HepG2 (cell line): ENCODE measurements at regions not wholly inside any gene's neighbourhood (a gene's known extent, or its start where the extent isn't known, plus 50 kb on each side); places are given as distances from the start of the nearest gene placed in this dataset.

ENCODE experiments used
- HMGA1 ChIP-seq: sonication (generic); formaldehyde crosslinking; conservative IDR thresholded peaks from 2 replicates; pipeline ENCODE4 v1.4.0; 2020; ENCODE audit warnings: missing genetic modification reagents
- HNRNPK ChIP-seq: fragments of 200-400 bp; formaldehyde crosslinking; IDR thresholded peaks from 2 replicates; pipeline ENCODE4 v1.6.1; 2018; ENCODE audit warnings: low read length, low read depth, moderate library complexity, mild to moderate bottlenecking; ENCODE audit not compliant: poor library complexity, severe bottlenecking
- MAFK ChIP-seq, 2 experiments: IDR thresholded peaks in 1 of 2; conservative IDR thresholded peaks in 1 of 2; 2 replicates each; pipeline ENCODE4 v1.6.1; 2011; ENCODE audit warnings: improper control_type of control experiment in 2 of 2, low read length in 2 of 2
- NCOR1 ChIP-seq: fragments of 200-600 bp; sonication (generic); IDR thresholded peaks from 2 replicates; pipeline ENCODE4 v1.7.0; 2017; ENCODE audit warnings: antibody characterized with exemption, low read length, borderline replicate concordance
- NFIC ChIP-seq: IDR thresholded peaks from 2 replicates; pipeline ENCODE4 v1.6.1; 2012; ENCODE audit warnings: mild to moderate bottlenecking, low read length, inconsistent platforms
- RBM39 ChIP-seq: fragments of 200-400 bp; formaldehyde crosslinking; IDR thresholded peaks from one replicate; pipeline ENCODE4 v1.6.1; 2018; ENCODE audit warnings: antibody characterized with exemption, mild to moderate bottlenecking, low read depth, low read length; ENCODE audit not compliant: poor library complexity, severe bottlenecking
- RFXAP ChIP-seq: sonication (generic); formaldehyde crosslinking; IDR thresholded peaks from 2 replicates; pipeline ENCODE4 v1.4.0; 2020; ENCODE audit warnings: missing genetic modification reagents, borderline replicate concordance
- SAFB2 ChIP-seq: sonication (generic); formaldehyde crosslinking; IDR thresholded peaks from 2 replicates; pipeline ENCODE4 v1.5.1; 2020; ENCODE audit warnings: missing genetic modification reagents, low read depth, mild to moderate bottlenecking, borderline replicate concordance
- SUZ12 ChIP-seq: fragments of 150-350 bp; IDR thresholded peaks from 2 replicates; pipeline ENCODE4 v1.6.1; 2014; ENCODE audit warnings: low read depth, low read length
- ZFP82 ChIP-seq: sonication (generic); formaldehyde crosslinking; IDR thresholded peaks from 2 replicates; pipeline ENCODE4 v1.5.1; 2020; ENCODE audit warnings: mild to moderate bottlenecking, missing genetic modification reagents, borderline replicate concordance
- ZFX ChIP-seq: sonication (generic); formaldehyde crosslinking; IDR thresholded peaks from 2 replicates; pipeline ENCODE4 v1.4.0; 2020; ENCODE audit warnings: mild to moderate bottlenecking, low read depth, missing genetic modification reagents, moderate library complexity
- ZNF138 ChIP-seq: sonication (generic); formaldehyde crosslinking; IDR thresholded peaks from 2 replicates; pipeline ENCODE4 v1.5.0; 2020; ENCODE audit warnings: mild to moderate bottlenecking, low read depth, missing genetic modification reagents
- ZNF17 ChIP-seq: sonication (generic); formaldehyde crosslinking; IDR thresholded peaks from 2 replicates; pipeline ENCODE4 v1.5.0; 2020; ENCODE audit warnings: mild to moderate bottlenecking, missing genetic modification reagents
- ZNF264 ChIP-seq: sonication (generic); formaldehyde crosslinking; IDR thresholded peaks from 2 replicates; pipeline ENCODE4 v1.4.0; 2020; ENCODE audit warnings: missing genetic modification reagents
- ZNF652 ChIP-seq: IDR thresholded peaks from 2 replicates; pipeline ENCODE4 v1.6.1; 2016; ENCODE audit warnings: low read depth, borderline replicate concordance
- TF ChIP-seq, protein P1 (sequence below): sonication (generic); formaldehyde crosslinking; IDR thresholded peaks from 2 replicates; pipeline ENCODE4 v1.9.0; 2022; ENCODE audit warnings: missing genetic modification reagents, mild to moderate bottlenecking, borderline replicate concordance
- TF ChIP-seq, protein P2 (sequence below): sonication (generic); formaldehyde crosslinking; IDR thresholded peaks from 2 replicates; pipeline ENCODE4 v1.8.1; 2023; ENCODE audit warnings: mild to moderate bottlenecking, moderate library complexity, missing genetic modification reagents
- TF ChIP-seq, protein P3 (sequence below): IDR thresholded peaks from 2 replicates; pipeline ENCODE4 v1.6.1; 2016
- TF ChIP-seq, protein P4 (sequence below): sonication (generic); formaldehyde crosslinking; conservative IDR thresholded peaks from 2 replicates; pipeline ENCODE4 v1.4.0; 2020; ENCODE audit warnings: missing genetic modification reagents
- TF ChIP-seq, protein P5 (sequence below): sonication (generic); formaldehyde crosslinking; IDR thresholded peaks from 2 replicates; pipeline ENCODE4 v1.4.0; 2020; ENCODE audit warnings: missing genetic modification reagents

DNA sequence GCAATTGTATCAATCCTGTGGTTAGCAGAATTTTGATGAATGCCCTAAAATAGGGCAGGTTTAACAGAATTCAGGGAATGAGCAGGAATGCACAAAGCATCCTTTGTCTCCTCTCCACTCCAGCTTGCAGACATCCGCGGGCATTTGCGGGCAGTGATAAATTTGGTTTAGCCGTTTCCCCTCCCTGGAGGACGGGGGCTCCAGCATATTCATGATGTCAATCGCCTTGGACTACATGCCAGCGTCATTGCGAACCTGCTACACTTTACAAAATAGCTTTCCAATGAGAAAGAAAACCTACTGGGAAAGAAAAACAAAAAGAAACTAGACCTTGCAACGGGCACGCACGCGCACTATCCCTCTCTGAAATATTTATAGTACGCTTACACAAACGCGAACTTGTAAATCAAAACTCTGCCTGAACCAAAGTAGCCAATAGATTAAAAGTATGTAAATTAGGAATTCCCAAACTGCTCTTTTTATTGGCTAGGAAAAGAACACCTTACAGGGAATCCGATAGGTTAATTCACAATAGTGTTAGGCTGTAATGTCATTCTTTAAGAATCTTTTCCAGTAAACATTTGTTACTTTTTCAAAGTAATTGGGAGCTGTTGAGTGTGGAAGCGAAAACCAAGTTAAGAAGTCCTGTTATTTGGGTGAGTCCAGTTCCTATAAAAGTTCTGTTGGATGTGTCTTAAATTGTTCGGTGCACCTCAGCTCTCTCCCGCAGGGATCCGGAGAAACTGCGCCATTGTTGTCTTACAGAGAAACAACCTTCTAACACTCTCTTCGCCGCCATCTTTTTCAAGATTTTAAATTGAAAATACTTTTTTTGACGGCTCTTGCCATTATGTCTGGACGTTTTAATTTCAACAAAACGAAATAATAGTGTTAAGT lies 136.7 kb downstream of the HFE start (continued):
- TF ChIP-seq, protein P1, sequence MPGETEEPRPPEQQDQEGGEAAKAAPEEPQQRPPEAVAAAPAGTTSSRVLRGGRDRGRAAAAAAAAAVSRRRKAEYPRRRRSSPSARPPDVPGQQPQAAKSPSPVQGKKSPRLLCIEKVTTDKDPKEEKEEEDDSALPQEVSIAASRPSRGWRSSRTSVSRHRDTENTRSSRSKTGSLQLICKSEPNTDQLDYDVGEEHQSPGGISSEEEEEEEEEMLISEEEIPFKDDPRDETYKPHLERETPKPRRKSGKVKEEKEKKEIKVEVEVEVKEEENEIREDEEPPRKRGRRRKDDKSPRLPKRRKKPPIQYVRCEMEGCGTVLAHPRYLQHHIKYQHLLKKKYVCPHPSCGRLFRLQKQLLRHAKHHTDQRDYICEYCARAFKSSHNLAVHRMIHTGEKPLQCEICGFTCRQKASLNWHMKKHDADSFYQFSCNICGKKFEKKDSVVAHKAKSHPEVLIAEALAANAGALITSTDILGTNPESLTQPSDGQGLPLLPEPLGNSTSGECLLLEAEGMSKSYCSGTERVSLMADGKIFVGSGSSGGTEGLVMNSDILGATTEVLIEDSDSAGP (CRISPR knock-in tag) = 0 out of 2 replicates have a peak, but pooled peaks have one; percentile 3
- no peak for TF ChIP-seq SUZ12
- TF ChIP-seq SAFB2 (CRISPR knock-in tag) = no peak
- TF ChIP-seq MAFK (conservative IDR thresholded peaks at IDR 0.05 in 1 of 2, IDR thresholded peaks at IDR 0.05 in 1 of 2; ENCODE audit: low read length in 2 of 2) = peak in 1 of 2 experiments; percentile 36; a peak in 2 of 4 replicates
- no peak for TF ChIP-seq RFXAP (CRISPR knock-in tag)
- no peak; the same call in 1 of the 2 replicates for TF ChIP-seq ZFX
- TF ChIP-seq NCOR1 = peak; percentile 50; the same call in 1 of the 2 replicates
- no peak for TF ChIP-seq ZFP82
- TF ChIP-seq, protein P2, sequence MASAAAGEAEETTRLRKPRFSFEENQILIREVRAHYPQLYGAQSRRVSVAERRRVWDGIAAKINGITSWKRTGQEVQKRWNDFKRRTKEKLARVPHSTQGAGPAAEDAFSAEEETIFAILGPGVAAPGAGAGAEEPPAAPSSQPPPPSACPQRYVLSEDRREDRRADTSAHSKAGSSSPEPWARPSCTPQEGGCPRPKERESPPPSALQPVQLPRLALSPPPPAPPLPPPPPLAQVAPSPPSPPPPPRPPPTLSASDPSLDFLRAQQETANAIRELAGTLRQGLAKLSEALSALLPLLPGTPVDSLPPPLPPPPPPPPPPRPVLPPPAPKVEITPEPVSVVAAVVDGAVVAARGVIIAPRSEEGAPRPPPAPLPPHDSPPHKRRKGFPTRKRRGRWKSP = peak; percentile 59; the same call in 1 of the 2 replicates
- TF ChIP-seq, protein P3, sequence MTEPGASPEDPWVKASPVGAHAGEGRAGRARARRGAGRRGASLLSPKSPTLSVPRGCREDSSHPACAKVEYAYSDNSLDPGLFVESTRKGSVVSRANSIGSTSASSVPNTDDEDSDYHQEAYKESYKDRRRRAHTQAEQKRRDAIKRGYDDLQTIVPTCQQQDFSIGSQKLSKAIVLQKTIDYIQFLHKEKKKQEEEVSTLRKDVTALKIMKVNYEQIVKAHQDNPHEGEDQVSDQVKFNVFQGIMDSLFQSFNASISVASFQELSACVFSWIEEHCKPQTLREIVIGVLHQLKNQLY (CRISPR knock-in tag) = no peak
- TF ChIP-seq, protein P4, sequence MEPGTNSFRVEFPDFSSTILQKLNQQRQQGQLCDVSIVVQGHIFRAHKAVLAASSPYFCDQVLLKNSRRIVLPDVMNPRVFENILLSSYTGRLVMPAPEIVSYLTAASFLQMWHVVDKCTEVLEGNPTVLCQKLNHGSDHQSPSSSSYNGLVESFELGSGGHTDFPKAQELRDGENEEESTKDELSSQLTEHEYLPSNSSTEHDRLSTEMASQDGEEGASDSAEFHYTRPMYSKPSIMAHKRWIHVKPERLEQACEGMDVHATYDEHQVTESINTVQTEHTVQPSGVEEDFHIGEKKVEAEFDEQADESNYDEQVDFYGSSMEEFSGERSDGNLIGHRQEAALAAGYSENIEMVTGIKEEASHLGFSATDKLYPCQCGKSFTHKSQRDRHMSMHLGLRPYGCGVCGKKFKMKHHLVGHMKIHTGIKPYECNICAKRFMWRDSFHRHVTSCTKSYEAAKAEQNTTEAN (CRISPR knock-in tag) = 0 out of 2 replicates have a peak, but pooled peaks have one; percentile 28
- TF ChIP-seq ZNF264 (CRISPR knock-in tag) = 0 out of 2 replicates have a peak, but pooled peaks have one; percentile 13
- TF ChIP-seq, protein P5, sequence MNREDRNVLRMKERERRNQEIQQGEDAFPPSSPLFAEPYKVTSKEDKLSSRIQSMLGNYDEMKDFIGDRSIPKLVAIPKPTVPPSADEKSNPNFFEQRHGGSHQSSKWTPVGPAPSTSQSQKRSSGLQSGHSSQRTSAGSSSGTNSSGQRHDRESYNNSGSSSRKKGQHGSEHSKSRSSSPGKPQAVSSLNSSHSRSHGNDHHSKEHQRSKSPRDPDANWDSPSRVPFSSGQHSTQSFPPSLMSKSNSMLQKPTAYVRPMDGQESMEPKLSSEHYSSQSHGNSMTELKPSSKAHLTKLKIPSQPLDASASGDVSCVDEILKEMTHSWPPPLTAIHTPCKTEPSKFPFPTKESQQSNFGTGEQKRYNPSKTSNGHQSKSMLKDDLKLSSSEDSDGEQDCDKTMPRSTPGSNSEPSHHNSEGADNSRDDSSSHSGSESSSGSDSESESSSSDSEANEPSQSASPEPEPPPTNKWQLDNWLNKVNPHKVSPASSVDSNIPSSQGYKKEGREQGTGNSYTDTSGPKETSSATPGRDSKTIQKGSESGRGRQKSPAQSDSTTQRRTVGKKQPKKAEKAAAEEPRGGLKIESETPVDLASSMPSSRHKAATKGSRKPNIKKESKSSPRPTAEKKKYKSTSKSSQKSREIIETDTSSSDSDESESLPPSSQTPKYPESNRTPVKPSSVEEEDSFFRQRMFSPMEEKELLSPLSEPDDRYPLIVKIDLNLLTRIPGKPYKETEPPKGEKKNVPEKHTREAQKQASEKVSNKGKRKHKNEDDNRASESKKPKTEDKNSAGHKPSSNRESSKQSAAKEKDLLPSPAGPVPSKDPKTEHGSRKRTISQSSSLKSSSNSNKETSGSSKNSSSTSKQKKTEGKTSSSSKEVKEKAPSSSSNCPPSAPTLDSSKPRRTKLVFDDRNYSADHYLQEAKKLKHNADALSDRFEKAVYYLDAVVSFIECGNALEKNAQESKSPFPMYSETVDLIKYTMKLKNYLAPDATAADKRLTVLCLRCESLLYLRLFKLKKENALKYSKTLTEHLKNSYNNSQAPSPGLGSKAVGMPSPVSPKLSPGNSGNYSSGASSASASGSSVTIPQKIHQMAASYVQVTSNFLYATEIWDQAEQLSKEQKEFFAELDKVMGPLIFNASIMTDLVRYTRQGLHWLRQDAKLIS (CRISPR knock-in tag) = no peak
- TF ChIP-seq HNRNPK = no peak
- TF ChIP-seq ZNF17 (CRISPR knock-in tag) = no peak
- no peak for TF ChIP-seq HMGA1 (CRISPR knock-in tag)
- TF ChIP-seq NFIC = no peak; the same call in 1 of the 2 replicates
- TF ChIP-seq ZNF138 (CRISPR knock-in tag) = no peak
- no peak for TF ChIP-seq ZNF652 (CRISPR knock-in tag)
- no peak for TF ChIP-seq RBM39
